ENCODE measurements at regions not wholly inside any gene's neighbourhood (a gene's known extent, or its start where the extent isn't known, plus 50 kb on each side); places are given as distances from the start of the nearest gene placed in this dataset.
"Not testable (repeated sequence)": the region's sequence is repeated elsewhere in the genome, so short reads cannot be mapped to it uniquely, and the experiment has no call there.

DNA sequence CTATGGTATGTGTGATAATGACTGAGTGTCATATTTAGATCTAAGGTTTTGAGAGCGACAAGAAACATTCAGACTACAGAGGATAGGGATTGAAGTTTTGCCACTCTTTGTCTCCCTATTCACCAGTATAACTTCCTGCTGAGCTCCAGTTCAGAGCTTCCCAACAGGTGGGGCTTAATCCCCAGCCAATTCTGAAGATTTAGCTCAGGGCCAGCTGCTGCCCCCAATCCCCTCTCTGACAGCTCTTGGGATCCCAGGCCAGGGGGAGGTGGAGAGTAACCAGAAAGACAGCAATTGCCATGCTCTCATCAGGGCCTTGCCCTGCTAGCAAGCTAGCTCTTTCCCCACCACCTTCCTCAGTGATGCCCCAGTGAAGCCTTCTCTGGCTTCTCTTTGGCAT lies 57.8 kb downstream of the TRIL start:
- DNase-seq = peak; percentile 94

DNA sequence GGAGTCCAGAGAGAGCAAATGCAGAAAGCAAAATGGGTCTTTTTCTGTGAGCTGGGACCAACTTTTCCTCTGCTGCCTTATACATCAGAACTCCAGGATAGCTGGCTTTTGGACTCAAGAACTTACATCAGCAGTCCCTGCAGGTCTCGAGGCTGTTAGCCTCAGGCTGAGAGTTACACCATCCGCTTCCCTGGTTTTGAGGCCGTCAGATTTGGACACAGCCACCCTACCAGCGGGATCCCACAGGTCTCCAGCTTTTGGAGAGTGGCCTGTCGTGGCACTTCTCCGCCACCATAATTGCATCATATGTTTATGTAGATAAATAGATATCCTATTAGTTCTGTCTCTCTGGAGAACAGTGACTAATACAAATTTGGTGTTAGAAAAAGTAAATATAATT lies 64.2 kb downstream of the TRIL start:
- DNase-seq = no peak

DNA sequence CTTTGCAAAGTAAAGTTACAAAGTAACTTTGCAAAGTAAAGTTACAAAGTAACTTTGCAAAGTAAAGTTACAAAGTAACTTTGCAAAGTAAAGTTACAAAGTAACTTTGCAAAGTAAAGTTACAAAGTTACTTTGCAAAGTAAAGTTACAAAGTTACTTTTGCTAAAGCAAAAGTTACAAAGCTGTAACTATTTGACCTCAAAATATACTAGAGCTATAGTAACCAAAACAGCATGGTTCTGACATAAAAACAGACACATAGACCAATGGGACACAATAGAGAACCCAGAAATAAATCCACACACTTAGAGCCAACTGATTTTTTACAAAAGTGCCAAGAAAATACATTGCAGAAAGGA lies 66.3 kb downstream of the TRIL start:
- not testable (repeated sequence) for DNase-seq

DNA sequence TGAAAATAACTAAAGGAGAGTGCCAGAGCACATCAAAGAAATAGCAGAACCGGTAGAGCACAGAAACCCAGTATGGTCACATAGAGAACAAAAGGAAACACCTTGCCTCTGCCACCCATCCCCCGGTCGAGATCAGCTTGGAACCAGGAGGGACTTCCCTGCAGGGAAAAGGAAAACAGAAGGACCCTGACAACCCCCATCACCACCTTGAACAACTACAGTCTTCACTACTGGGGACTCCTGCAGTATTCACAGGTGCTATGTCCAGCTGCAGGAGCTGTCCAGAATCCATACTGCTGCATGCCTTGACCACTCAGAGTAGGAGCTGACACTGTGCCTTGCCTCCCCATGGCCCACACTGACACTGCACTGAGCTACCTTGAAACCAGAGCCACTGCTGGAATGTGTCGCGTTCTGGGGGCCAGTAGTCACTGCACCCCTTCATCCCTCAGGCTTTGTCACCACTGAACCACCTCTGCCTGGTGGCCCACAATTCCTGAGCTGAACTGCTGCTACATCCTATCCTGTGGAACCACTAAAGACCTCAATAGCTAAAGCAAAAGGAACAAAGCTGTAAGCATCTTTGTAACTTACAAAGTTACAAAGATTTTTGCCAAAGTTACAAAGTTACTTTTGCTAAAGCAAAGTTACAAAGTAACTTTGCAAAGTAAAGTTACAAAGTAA lies 66.8 kb downstream of the TRIL start:
- no peak for DNase-seq

DNA sequence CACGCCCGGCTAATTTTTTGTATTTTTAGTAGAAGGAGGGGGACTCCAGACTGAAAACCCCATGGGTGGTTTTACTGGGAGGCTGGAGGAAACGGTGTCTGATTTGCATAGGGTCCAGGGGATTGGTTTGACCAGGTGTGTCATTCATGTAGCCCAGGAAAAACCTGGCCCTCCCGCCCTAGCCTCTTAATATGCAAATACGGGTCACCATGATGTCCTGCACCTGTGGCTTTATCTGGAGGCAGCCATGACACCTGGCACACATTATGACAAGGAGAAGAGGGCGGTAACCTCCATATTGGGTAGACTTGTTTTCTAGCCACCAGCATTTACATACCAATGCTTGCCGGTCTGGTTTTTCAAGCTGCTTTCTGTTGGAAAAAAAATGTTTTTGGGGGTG lies 68.0 kb downstream of the TRIL start:
- no peak for DNase-seq

- no peak for DNase-seq
Measured at GRCh38 chr7:28889290-28889689, 68.8 kb downstream of the TRIL start.

- no peak for DNase-seq
Measured at GRCh38 chr7:28885771-28886170, 72.4 kb downstream of the TRIL start.

DNA sequence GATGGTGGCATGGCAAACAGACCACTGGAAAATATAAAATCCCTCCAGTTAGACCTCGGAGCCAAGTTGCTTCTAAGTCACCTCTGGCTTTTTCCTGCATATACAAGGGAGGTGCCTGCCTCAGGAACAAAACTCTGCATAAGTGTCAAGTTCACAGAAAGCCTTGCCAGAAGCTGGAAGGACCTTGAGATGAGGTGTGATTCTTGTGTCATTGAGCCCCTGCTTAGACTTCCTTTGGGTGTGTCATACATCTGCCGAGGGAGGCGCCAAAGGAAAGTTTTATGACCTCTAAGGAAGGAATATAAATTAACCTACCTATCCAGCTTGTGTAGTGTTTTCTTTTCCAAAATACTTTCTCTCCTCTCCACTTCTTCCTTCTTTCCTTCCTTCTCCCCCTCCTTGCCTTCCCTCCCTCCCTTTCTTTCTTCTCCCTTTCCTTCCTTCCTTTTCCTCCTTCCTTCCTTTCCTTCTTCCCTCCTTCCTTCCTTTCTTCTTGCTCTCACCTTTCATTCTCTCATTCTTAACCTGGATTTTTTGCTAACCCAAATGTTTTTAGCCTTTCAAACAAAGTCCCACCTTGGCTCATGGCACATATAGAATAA lies 75.2 kb downstream of the TRIL start:
- DNase-seq = no peak

GRCh38 chr7:28879105-28879504 lies 79.0 kb downstream of the TRIL start:
- DNase-seq = no peak

DNA sequence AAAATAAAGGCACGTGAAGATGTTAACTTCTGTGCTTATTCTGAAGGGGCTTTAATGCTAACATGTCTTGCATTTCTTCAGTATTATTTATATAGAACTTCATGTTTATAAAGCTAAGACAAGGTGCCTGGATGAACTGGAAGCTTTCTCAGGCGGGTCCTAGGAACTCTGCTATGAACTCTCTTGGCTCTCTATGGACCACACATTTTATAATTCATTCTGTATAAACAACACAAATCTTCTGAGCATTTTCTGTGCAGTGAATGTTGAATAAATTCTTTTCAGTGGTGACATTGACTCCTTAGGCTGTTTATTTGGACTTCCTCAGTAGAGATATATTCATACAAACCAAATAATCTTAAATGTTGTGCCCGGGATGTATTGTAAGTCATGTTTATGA lies 79.6 kb downstream of the TRIL start:
- no peak for DNase-seq
